HUES6 (cell line): ENCODE measurements at regions not wholly inside any gene's neighbourhood (a gene's known extent, or its start where the extent isn't known, plus 50 kb on each side); places are given as distances from the start of the nearest gene placed in this dataset.

Experiments
- H3K27ac ChIP-seq: 2 replicates; pipeline ENCODE4 v1.7.0; 2013; ENCODE audit warnings: low read depth, mild to moderate bottlenecking, low read length, inconsistent platforms
- H3K27me3 ChIP-seq: 2 replicates; pipeline ENCODE4 v1.6.1; 2013; ENCODE audit warnings: low read length; ENCODE audit not compliant: control insufficient read depth, insufficient read depth
- H3K36me3 ChIP-seq: 2 replicates; pipeline ENCODE4 v1.6.1; 2013; ENCODE audit warnings: low read length; ENCODE audit not compliant: control insufficient read depth, insufficient read depth
- H3K4me1 ChIP-seq: 2 replicates; pipeline ENCODE4 v1.6.1; 2013; ENCODE audit warnings: low read length; ENCODE audit not compliant: control insufficient read depth, insufficient read depth
- H3K4me3 ChIP-seq: 2 replicates; pipeline ENCODE4 v1.5.1; 2013; ENCODE audit warnings: low read depth, low read length
- H3K9ac ChIP-seq: one replicate; pipeline ENCODE4 v1.6.1; 2013; ENCODE audit warnings: mild to moderate bottlenecking, low read length
- H3K9me3 ChIP-seq: 2 replicates; pipeline ENCODE4 v1.6.1; 2013; ENCODE audit warnings: low read depth, low read length; ENCODE audit not compliant: control insufficient read depth, insufficient read depth

DNA sequence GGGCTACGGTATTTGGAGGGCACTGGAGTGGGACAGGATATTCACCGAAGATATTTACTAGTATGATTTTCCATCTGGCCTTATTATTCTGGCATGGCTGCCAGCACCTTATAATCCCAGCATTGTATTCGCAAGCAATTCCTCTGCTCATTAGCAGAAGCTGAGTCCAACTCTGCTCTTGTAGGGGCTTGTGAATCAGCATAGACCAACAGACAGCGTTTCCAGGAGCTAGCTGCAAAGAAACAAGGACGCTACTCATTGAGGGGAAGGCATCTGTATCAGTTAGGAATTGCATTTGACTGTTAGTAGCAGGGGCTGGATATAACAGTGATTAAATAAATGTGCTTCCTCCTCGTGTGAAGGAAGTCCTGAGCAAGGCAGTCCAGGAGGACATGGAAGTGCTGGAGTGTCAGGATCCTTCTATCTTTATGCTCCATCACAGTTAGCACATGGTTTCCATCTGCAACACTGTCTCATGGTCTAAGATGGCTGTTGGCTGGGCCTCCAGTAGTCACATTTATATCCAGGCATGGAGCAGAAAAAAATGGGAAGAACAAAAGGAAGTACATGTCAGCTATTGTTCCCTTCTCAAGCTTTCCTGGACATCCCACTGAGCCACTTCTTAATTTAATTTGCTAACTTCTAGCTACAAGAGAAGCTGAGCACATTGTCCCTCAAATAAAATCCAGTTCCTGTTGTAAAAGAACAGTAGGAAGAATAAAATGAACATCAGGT is 214.1 kb downstream of the C1D start:
- Histone ChIP-seq H3K4me1 (0 out of 2 replicates have a peak, but pooled peaks cover 7% of the 10 kb centered on the region), H3K27me3 (no peaks in the 10 kb centered on the region), H3K4me3 (no peak overlapping the region), H3K27ac (no peak overlapping the region), H3K9me3 (no peaks in the 10 kb centered on the region), H3K9ac (no peak overlapping the region), H3K36me3 (no peaks in the 10 kb centered on the region)

DNA sequence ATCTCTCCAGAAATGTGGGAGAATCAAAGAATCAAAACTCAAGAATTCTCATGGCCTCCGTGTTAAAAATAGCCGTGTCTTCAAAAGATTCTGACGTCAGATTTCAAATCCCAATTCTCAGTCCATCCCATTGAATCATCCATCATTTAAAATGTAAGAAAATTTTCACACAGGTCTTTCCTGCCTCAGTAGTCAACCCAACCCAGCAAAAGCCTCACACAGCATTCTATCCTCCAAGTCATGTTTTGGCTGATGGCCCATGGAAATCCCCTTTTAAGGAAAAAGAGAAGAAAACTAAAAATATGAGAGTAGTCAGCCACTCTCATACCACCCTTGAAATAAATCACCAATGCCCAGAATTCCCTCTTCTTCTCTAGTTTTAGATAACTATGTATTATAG is 211.8 kb downstream of the C1D start:
- no peaks in the 10 kb centered on the region for H3K9me3 ChIP-seq
- H3K4me1 ChIP-seq = 0 out of 2 replicates have a peak, but pooled peaks cover 6% of the 10 kb centered on the region
- no peaks in the 10 kb centered on the region for H3K36me3 ChIP-seq
- no peak overlapping the region for H3K4me3 ChIP-seq
- H3K27ac ChIP-seq = no peak overlapping the region
- no peaks in the 10 kb centered on the region for H3K27me3 ChIP-seq
- no peak overlapping the region for H3K9ac ChIP-seq

DNA sequence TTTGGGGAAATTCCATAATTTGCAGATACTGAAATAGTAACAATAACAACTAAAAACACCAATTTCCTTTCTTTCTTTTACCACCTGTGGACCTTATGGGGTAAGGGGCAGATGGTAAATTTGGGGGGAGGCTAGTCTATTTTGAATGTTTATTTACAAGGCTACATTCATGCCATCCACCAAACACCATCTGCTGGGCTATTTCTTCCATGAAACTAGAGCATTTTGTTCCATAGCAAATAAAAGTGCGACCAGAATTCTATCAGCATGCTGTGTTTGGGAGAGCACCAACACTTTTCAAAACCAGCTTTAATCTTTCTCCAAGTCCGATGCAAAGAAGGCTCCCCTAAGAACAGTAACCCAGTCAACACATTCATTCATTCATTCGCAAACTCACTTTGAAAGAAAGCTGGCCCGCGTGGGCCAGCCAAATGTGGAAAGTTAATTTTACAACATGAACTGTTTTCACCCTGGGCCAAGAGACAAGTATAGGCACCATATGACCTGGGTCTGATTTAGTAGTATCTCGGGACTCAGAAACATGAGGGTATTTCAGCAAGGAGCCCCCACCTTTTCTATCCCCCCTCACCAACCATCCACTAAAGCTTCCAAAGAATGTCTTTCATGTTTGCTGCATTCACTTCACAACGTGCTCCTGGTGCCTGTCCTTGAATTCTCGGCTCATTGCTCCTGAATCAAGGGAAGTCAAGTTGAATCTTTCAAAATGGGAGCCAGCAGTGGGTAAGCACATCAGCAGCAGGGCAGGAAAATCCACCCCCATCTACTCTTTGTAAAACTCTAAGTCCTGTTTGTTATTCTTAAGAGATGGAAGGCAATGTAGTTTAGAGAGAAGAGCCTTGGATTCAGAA is 210.6 kb downstream of the C1D start:
- Histone ChIP-seq H3K4me1 (0 out of 2 replicates have a peak, but pooled peaks cover 2% of the 10 kb centered on the region), H3K27me3 (no peaks in the 10 kb centered on the region), H3K9ac (no peak overlapping the region), H3K9me3 (no peaks in the 10 kb centered on the region), H3K36me3 (no peaks in the 10 kb centered on the region), H3K4me3 (no peak overlapping the region), H3K27ac (no peak overlapping the region)

DNA sequence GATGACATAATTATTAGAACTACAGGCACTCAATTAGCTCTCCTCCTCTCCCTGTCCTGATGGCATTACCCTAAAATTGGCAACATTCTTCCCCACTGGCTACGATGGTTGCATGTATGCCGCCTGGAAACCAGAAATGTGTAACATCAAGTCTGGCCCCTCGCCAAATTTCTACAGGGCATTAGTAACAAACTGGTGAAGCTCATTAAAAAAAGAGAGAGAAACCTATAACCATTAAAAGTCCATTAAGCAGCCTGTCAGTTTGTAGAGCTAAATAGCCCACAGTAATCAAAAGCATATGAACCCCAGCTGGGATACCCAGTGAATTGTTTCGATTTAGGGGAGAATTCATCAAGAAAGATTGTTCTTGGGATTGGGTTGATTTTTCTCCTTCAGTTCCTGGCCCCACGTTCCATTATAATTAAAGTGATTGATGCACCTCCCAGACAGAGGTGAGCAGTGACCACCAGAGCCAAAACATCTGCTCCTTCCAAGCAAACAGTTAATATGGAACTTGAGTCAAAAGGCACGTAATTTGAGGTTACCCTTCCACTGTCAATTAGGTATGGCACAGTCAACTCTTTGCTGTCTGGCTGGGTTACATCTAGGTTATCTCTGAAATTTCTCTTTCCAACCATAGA is 208.6 kb downstream of the C1D start:
- Histone ChIP-seq H3K36me3 (no peaks in the 10 kb centered on the region), H3K9me3 (no peaks in the 10 kb centered on the region), H3K27me3 (no peaks in the 10 kb centered on the region; the same call in 1 of the 2 replicates), H3K4me1 (peaks cover 5% of the 10 kb centered on the region; the same call in 1 of the 2 replicates), H3K4me3 (no peak overlapping the region), H3K9ac (no peak overlapping the region), H3K27ac (no peak overlapping the region)

DNA sequence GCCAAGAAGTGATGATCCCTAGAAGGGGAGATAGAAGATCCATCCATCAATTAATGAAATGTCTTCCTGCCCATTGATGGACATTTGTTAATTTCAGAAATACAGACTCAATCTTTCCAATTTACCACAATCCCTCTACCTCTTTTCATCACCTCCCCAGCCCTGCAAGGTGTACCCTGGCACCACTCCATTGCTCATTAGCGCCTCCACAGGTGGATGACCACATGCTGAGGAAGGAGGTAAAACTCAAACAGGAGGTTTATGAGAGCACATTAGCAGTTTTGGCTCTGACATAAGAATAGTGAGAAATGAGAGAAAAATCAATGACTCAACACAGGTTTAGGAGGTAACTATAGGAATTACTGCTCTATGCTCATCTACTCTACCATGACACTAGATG is 208.0 kb downstream of the C1D start:
- no peak overlapping the region for H3K9ac ChIP-seq
- H3K9me3 ChIP-seq = no peaks in the 10 kb centered on the region
- no peaks in the 10 kb centered on the region for H3K36me3 ChIP-seq
- H3K4me1 ChIP-seq = peaks cover 5% of the 10 kb centered on the region; the same call in 1 of the 2 replicates
- no peak overlapping the region for H3K27ac ChIP-seq
- H3K27me3 ChIP-seq = no peaks in the 10 kb centered on the region; the same call in 1 of the 2 replicates
- no peak overlapping the region for H3K4me3 ChIP-seq

DNA sequence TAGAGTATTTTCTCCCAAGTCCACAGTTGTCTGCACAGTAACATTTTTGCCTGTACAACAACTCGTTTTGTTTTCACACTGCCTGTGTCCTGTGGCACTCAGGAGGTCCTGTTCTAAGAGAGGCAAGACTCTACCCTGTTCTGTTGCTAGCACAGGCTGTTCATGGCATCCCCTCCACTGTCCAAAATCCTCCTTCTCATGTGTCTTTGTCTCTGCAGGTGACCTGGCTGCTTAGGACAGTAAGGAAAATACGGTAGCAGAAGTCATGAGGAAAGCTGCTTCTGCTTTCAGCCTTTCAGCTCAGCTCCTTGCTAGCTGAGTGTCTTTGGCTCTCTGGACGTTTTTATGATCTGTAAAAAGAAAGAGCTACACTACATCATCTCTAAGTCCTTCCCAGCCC is 205.9 kb downstream of the C1D start:
- no peak overlapping the region for H3K27ac ChIP-seq
- no peak overlapping the region for H3K9ac ChIP-seq
- H3K27me3 ChIP-seq = no peaks in the 10 kb centered on the region; the same call in 1 of the 2 replicates

DNA sequence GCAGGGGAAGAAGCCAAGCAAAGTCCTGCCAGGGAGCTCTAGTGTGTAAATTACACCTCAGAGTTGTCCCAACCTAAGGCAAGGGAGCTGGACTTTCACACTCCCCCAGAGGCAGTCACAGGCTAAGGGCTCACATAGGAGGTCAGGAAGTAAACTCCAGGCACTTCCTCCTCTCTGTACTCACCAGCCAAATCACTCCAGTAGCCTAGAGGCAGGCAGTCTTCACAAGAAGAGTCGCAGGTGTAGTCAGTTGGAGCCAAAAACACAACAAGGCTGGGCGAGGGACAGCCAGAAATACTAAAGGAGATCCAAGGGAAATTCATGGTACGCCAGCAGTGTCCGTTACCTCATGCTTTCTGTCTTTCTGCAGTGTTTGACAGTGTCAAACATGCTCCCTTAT is 205.0 kb downstream of the C1D start:
- no peaks in the 10 kb centered on the region for H3K9me3 ChIP-seq
- H3K4me1 ChIP-seq = peaks cover 3% of the 10 kb centered on the region; the same call in 1 of the 2 replicates
- no peaks in the 10 kb centered on the region; the same call in 1 of the 2 replicates for H3K27me3 ChIP-seq
- H3K27ac ChIP-seq = no peak overlapping the region
- no peak overlapping the region for H3K4me3 ChIP-seq
- no peaks in the 10 kb centered on the region for H3K36me3 ChIP-seq
- H3K9ac ChIP-seq = no peak overlapping the region

More for the DNA sequence above, 205.9 kb downstream of the C1D start:
- Histone ChIP-seq H3K4me3 (no peak overlapping the region), H3K9me3 (no peaks in the 10 kb centered on the region), H3K4me1 (peaks cover 5% of the 10 kb centered on the region; the same call in 1 of the 2 replicates), H3K36me3 (no peaks in the 10 kb centered on the region)

DNA sequence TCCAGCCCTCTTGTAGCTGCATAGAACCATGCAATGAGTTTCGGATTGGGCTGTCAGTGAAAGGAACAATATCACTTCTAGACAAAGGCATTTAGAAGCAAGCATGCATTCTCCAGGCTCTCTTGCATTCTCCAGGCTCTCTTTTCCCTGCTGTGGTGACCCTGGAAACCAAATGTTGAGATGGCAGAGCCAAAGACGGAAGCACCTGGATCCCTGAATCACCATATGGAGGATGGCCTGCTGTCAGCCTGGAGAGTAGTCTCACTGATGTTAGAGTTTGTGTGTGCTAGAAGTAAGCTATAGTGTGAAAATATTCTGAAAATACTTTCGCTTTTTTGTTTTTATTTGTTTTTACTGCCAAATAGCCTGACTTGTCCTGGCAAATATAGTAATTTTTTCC is 203.9 kb downstream of the C1D start:
- Histone ChIP-seq H3K36me3 (no peaks in the 10 kb centered on the region), H3K4me1 (peaks cover 3% of the 10 kb centered on the region; the same call in 1 of the 2 replicates), H3K27ac (no peak overlapping the region), H3K27me3 (no peaks in the 10 kb centered on the region; the same call in 1 of the 2 replicates), H3K9ac (no peak overlapping the region), H3K9me3 (no peaks in the 10 kb centered on the region), H3K4me3 (no peak overlapping the region)

DNA sequence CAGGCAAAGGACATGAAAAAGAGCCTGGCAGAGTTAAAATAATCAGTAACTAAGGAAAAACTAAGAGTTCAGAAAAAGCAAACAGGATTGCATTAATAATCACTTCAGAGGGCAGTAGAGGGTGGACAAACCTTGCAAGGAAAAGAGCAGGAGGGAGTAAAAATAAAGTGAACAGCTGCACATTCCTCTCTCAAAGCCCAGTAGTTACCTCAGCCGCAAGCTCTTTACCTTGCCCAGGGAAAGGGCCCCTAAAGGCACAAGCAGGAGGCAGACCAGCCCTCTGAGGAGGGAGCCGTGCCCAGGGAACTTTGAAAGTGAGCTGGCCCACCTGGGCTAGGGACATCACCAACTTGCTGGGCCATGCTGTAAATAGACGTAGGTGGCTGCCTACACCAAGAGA is 196.9 kb downstream of the C1D start:
- Histone ChIP-seq H3K36me3 (no peaks in the 10 kb centered on the region), H3K4me3 (no peak overlapping the region), H3K9me3 (no peaks in the 10 kb centered on the region), H3K27ac (no peak overlapping the region), H3K4me1 (no peaks in the 10 kb centered on the region), H3K27me3 (no peaks in the 10 kb centered on the region), H3K9ac (no peak overlapping the region)

DNA sequence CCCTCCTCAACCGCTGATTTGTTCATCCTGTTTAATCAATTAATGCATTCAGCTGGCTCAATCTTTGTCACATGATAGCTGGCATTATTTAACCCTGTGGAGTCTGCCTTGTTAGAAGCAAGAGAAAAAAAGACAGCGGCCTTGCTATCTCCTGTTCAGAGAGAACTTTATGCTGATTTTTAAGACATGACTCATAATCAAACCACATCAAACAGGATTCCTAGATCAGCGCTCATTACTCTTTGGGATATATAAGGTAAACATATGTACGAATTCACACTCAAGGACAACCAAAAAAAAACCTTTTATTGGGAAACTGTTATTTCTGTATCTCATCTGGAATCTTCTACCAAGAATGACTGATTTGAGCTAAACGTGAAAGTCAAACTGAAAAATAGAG is 195.1 kb downstream of the C1D start:
- peaks cover 8% of the 10 kb centered on the region; the same call in 1 of the 2 replicates for H3K4me1 ChIP-seq
- no peaks in the 10 kb centered on the region for H3K27me3 ChIP-seq
- no peak overlapping the region for H3K27ac ChIP-seq
- no peaks in the 10 kb centered on the region for H3K36me3 ChIP-seq
- H3K9ac ChIP-seq = no peak overlapping the region
- no peaks in the 10 kb centered on the region for H3K9me3 ChIP-seq
- H3K4me3 ChIP-seq = no peak overlapping the region
